Endothelial cell (in vitro differentiated cells): ENCODE measurements at regions not wholly inside any gene's neighbourhood (a gene's known extent, or its start where the extent isn't known, plus 50 kb on each side); places are given as distances from the start of the nearest gene placed in this dataset.

Source experiments
- DNase-seq: peaks from one replicate; pipeline ENCODE4 v3.0.0; 2021; ENCODE audit warnings: low spot score
- H3K27ac Mint-ChIP-seq: one replicate; pipeline ENCODE4 v1.8.0; 2021; ENCODE audit warnings: mixed read lengths, inconsistent platforms; ENCODE audit not compliant: unreplicated experiment
- H3K27me3 Mint-ChIP-seq: one replicate; pipeline ENCODE4 v1.8.0; 2021; ENCODE audit warnings: mild to moderate bottlenecking, moderate library complexity, mixed read lengths, inconsistent platforms; ENCODE audit not compliant: unreplicated experiment
- H3K36me3 Mint-ChIP-seq: one replicate; pipeline ENCODE4 v1.8.0; 2021; ENCODE audit warnings: mild to moderate bottlenecking, low read depth, mixed read lengths, inconsistent platforms; ENCODE audit not compliant: unreplicated experiment
- H3K4me1 Mint-ChIP-seq: one replicate; pipeline ENCODE4 v1.8.0; 2021; ENCODE audit warnings: mild to moderate bottlenecking, mixed read lengths, inconsistent platforms; ENCODE audit not compliant: unreplicated experiment
- H3K4me3 Mint-ChIP-seq: one replicate; pipeline ENCODE4 v1.8.0; 2021; ENCODE audit warnings: mild to moderate bottlenecking, mixed read lengths, inconsistent platforms; ENCODE audit not compliant: unreplicated experiment
- H3K9me3 Mint-ChIP-seq: one replicate; pipeline ENCODE4 v1.8.0; 2021; ENCODE audit warnings: mixed read lengths, inconsistent platforms; ENCODE audit not compliant: unreplicated experiment
- TF ChIP-seq, protein P1 (sequence below): fragments of 200-600 bp; sonication (generic); IDR thresholded peaks from one replicate; pipeline ENCODE4 v1.5.0; 2021; ENCODE audit warnings: antibody characterized with exemption; ENCODE audit not compliant: unreplicated experiment

DNA sequence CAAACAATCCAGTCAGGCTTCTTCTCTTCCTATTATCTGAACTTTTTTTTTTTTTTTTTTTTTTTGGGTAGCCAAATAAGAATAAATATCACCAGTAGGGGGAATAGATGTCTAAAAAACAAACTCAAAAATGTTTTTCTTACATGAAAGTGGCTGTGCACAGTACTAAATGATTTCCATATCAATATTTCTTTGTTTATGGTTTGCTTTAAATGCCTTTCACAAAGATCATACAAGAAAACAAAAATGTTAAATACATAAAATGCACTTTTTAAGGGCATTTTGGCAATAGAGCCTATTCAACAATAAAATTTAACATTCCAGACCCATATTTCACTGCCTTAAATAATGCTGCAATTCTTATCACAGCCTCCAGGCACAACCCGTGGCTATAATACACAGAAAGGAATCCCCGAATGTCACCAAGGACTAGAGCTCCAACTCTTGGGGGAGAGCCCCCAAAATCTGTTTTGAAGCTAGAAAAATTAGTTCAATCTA, 91.1 kb upstream of the TBCA start:
- TF ChIP-seq, protein P1, sequence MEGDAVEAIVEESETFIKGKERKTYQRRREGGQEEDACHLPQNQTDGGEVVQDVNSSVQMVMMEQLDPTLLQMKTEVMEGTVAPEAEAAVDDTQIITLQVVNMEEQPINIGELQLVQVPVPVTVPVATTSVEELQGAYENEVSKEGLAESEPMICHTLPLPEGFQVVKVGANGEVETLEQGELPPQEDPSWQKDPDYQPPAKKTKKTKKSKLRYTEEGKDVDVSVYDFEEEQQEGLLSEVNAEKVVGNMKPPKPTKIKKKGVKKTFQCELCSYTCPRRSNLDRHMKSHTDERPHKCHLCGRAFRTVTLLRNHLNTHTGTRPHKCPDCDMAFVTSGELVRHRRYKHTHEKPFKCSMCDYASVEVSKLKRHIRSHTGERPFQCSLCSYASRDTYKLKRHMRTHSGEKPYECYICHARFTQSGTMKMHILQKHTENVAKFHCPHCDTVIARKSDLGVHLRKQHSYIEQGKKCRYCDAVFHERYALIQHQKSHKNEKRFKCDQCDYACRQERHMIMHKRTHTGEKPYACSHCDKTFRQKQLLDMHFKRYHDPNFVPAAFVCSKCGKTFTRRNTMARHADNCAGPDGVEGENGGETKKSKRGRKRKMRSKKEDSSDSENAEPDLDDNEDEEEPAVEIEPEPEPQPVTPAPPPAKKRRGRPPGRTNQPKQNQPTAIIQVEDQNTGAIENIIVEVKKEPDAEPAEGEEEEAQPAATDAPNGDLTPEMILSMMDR = peak; percentile 48
- no peaks in the 10 kb centered on the region for H3K36me3 Mint-ChIP-seq
- no peak for DNase-seq
- H3K9me3 Mint-ChIP-seq = no peaks in the 10 kb centered on the region
- no peak overlapping the region for H3K4me3 Mint-ChIP-seq
- H3K4me1 Mint-ChIP-seq = no peaks in the 10 kb centered on the region
- peaks cover 3% of the 10 kb centered on the region for H3K27me3 Mint-ChIP-seq
- no peak overlapping the region for H3K27ac Mint-ChIP-seq

DNA sequence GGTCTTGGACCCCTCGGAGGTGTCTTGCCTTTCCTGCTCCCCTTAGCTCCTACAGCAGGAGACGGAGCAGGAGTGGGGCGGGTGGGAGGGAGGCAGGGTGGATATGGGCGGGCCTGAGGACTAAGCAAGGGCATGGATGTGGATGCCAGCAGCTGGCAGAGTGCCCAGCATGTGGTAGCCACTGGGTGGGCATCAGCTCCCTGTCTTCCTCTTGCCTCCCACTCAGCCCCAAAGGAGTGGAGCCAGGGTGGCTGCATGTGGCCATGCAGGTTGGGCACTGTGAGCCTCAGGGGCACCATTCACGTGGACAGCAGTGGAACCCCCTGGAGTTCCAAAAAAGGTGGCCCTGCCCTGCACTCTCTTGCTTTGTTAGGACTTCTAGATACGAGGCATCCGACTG, 90.1 kb upstream of the TBCA start:
- Mint-ChIP-seq H3K4me3 (no peak overlapping the region), H3K27ac (no peak overlapping the region), H3K27me3 (peaks cover 3% of the 10 kb centered on the region), H3K4me1 (no peaks in the 10 kb centered on the region), H3K36me3 (no peaks in the 10 kb centered on the region), H3K9me3 (no peaks in the 10 kb centered on the region)
- TF ChIP-seq, protein P1 = no peak
- DNase-seq = no peak

DNA sequence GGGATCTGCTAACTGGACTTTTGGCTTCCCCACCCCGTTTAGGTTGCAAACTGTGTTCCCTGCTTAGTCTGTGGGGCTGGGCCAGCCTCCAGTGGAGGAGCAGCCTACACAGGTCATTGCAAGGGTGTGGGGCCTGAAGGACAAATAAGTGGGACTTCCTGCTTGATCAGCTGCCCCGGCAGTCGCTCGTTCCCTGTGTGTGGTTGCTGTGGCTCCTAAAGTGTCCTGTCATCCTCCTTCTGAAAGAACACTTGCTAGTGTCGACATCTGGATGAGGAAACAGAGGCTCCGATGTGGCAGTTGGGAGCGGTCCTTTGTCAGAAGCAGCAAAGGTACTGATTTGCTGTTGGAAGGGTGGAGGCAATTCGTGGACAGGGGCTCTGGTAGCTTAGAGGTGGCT, 88.9 kb upstream of the TBCA start:
- Mint-ChIP-seq H3K4me3 (no peak overlapping the region), H3K27ac (no peak overlapping the region), H3K4me1 (no peaks in the 10 kb centered on the region), H3K36me3 (no peaks in the 10 kb centered on the region), H3K9me3 (no peaks in the 10 kb centered on the region), H3K27me3 (peaks cover 3% of the 10 kb centered on the region)
- DNase-seq = no peak
- TF ChIP-seq, protein P1 = no peak

DNA sequence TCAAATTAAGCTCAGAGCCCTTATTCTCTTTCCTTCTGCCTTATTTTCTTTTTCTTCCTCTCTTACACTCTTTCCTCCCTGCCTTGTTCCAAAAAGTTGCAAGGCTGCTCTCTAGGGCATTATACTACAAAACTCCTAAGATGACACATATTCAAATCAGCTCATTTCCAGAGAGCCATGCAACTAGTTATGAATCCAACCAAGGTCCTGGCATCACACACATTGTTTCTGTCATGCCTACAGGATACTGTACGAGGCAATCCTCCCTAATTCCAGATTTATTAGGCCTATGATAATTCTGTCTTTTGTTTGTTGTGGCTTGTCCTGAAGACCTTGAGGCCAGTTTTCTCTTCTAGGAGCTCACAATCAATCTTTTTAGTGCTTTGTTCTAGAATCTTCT, 87.0 kb upstream of the TBCA start:
- TF ChIP-seq, protein P1 = no peak
- Mint-ChIP-seq H3K27me3 (peaks cover 3% of the 10 kb centered on the region), H3K27ac (no peak overlapping the region), H3K36me3 (no peaks in the 10 kb centered on the region), H3K4me1 (no peaks in the 10 kb centered on the region), H3K4me3 (no peak overlapping the region), H3K9me3 (no peaks in the 10 kb centered on the region)
- no peak for DNase-seq

DNA sequence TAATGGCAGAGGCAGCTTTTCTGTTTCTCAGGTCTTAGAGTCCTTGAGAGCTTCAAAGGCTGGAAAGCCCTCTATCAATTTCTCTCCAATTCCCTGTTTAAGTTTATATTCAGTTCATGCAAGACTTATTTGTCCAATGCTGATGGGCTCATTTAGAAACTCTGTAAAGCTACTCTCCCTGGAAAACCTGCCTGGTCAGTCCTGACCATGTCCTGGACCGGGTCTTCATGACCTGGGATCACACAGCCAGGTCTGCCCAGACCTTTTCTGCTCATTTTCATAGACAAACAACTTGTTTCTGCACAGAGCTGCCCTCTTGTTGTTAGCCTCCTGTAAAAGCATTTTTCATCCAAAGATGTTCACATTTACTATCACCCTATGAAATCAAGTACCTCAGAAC, 85.4 kb upstream of the TBCA start:
- no peaks in the 10 kb centered on the region for H3K36me3 Mint-ChIP-seq
- TF ChIP-seq, protein P1 = no peak
- DNase-seq = no peak
- peaks cover 3% of the 10 kb centered on the region for H3K27me3 Mint-ChIP-seq
- H3K27ac Mint-ChIP-seq = no peak overlapping the region
- no peaks in the 10 kb centered on the region for H3K4me1 Mint-ChIP-seq
- H3K9me3 Mint-ChIP-seq = no peaks in the 10 kb centered on the region
- no peak overlapping the region for H3K4me3 Mint-ChIP-seq
